Esophagus squamous epithelium (tissue), 5 donors: ENCODE measurements at regions not wholly inside any gene's neighbourhood (a gene's known extent, or its start where the extent isn't known, plus 50 kb on each side); places are given as distances from the start of the nearest gene placed in this dataset.

Experiments
- DNase-seq: peaks from one replicate; lab custom pipeline; 2025; lab: John Stamatoyannopoulos, UW
- H3K27ac ChIP-seq, 4 donors: fragments of 200-600 bp; sonication (generic); one replicate each; pipeline ENCODE4 v1.5.1; 2016 to 2019; ENCODE audit warnings: mild to moderate bottlenecking in 1 of 4
- H3K27me3 ChIP-seq, 4 donors: fragments of 200-600 bp; sonication (generic); 1 replicate in 3 of 4; 2 replicates in 1 of 4; pipeline versions ENCODE4 v1.5.1 to v1.6.0; 2017 to 2021; ENCODE audit warnings: antibody characterized with exemption in 1 of 4
- H3K36me3 ChIP-seq, 3 donors: fragments of 200-600 bp; sonication (generic); one replicate each; pipeline ENCODE4 v1.5.1; 2016 to 2019
- H3K4me1 ChIP-seq, 3 donors: fragments of 200-600 bp; sonication (generic); one replicate each; pipeline ENCODE4 v1.5.1; 2017 to 2019
- H3K4me3 ChIP-seq, 4 donors: fragments of 200-600 bp; sonication (generic); 1 replicate in 3 of 4; 2 replicates in 1 of 4; pipeline ENCODE4 v1.5.1; 2016 to 2019; ENCODE audit warnings: mild to moderate bottlenecking in 2 of 4, moderate library complexity in 1 of 4
- H3K9me3 ChIP-seq, 3 donors: fragments of 200-600 bp; sonication (generic); one replicate each; pipeline ENCODE4 v1.5.1; 2016 to 2019
- CTCF ChIP-seq, 6 experiments: fragments of 450-650 bp in 4 of 6; fragments of 200-600 bp in 2 of 6; sonication (generic) in 2 of 6; IDR thresholded peaks; one replicate each; pipeline ENCODE4 v1.5.1; 2016 to 2019; ENCODE audit warnings: antibody characterized with exemption in 6 of 6, mild to moderate bottlenecking in 4 of 6, moderate library complexity in 4 of 6
- POLR2A ChIP-seq, 4 donors: fragments of 450-650 bp; IDR thresholded peaks; one replicate each; pipeline ENCODE4 v1.6.1; 2017; ENCODE audit warnings: antibody characterized with exemption in 4 of 4, mild to moderate bottlenecking in 4 of 4, moderate library complexity in 3 of 4
- WGBS, 2 donors: methylation state at CpG; one replicate each; pipeline ENCODE4 v1.1.5; 2018; 5-methylcytosine and 5-hydroxymethylcytosine counted together
- intact Hi-C: fragments of 100-400 bp; cut with DNase I; formaldehyde crosslinking; loops from one replicate; pipeline ENCODE4 v1.15.0; 2022
- donor health status: DM: yes; HTN: yes; CAD: no.

- no peaks in the 10 kb centered on the region for H3K36me3 ChIP-seq
- H3K4me3 ChIP-seq: no peak overlapping the region
- no peak for DNase-seq
- 48 to 60% methylated on average over 1 to 4 of the region's 6 CpGs for WGBS, 2 donors
- no peaks in the 10 kb centered on the region for H3K9me3 ChIP-seq
- peaks cover 0 to 20% (median 0%) of the 10 kb centered on the region in 4 donors for H3K27me3 ChIP-seq
- no peaks in the 10 kb centered on the region for H3K4me1 ChIP-seq
- intact Hi-C loops: no loop called here
- no peak overlapping the region for H3K27ac ChIP-seq
- TF ChIP-seq POLR2A (IDR thresholded peaks at IDR 0.05) (no peak), CTCF (IDR thresholded peaks at IDR 0.05) (no peak)
Observed at GRCh38 chr2:608297-608696, 68.9 kb downstream of the TMEM18 start.

- WGBS, 2 donors: 72% methylated on average over 4 of the region's 4 CpGs
- TF ChIP-seq CTCF (IDR thresholded peaks at IDR 0.05): no peak
- TF ChIP-seq POLR2A (IDR thresholded peaks at IDR 0.05): no peak
- no peaks in the 10 kb centered on the region for H3K9me3 ChIP-seq
- H3K27ac ChIP-seq: no peak overlapping the region
- intact Hi-C loops: no loop called here
- peaks cover 0 to 20% (median 0%) of the 10 kb centered on the region in 4 donors for H3K27me3 ChIP-seq
- DNase-seq: no peak
- H3K4me3 ChIP-seq: no peak overlapping the region
- no peaks in the 10 kb centered on the region for H3K36me3 ChIP-seq
- H3K4me1 ChIP-seq: peaks cover 0 to 5% (median 0%) of the 10 kb centered on the region in 3 donors
Observed at GRCh38 chr2:607709-608108, 69.5 kb downstream of the TMEM18 start.

- no peak overlapping the region for H3K27ac ChIP-seq
- peaks cover 0 to 23% (median 0%) of the 10 kb centered on the region in 4 donors for H3K27me3 ChIP-seq
- intact Hi-C loops: no loop called here
- DNase-seq: no peak
- 80 to 82% methylated on average over 5 to 9 of the region's 9 CpGs for WGBS, 2 donors
- no peak overlapping the region for H3K4me3 ChIP-seq
- H3K4me1 ChIP-seq: peaks cover 0 to 10% (median 0%) of the 10 kb centered on the region in 3 donors
- no peak for TF ChIP-seq CTCF (IDR thresholded peaks at IDR 0.05)
- TF ChIP-seq POLR2A (IDR thresholded peaks at IDR 0.05): no peak
- H3K9me3 ChIP-seq: no peaks in the 10 kb centered on the region
- no peaks in the 10 kb centered on the region for H3K36me3 ChIP-seq
Observed at GRCh38 chr2:607172-607571, 70.0 kb downstream of the TMEM18 start.

GRCh38 chr2:605674-606608, 71.3 kb downstream of the TMEM18 start:
- Histone ChIP-seq H3K27ac (no peak overlapping the region), H3K9me3 (no peaks in the 10 kb centered on the region), H3K4me3 (no peak overlapping the region), H3K4me1 (peaks cover 0 to 10% (median 0%) of the 10 kb centered on the region in 3 donors), H3K27me3 (peaks cover 0 to 35% (median 0%) of the 10 kb centered on the region in 4 donors), H3K36me3 (no peaks in the 10 kb centered on the region)
- WGBS, 2 donors: 88 to 93% methylated on average over 10 to 17 of the region's 24 CpGs
- no peak for TF ChIP-seq CTCF (IDR thresholded peaks at IDR 0.05)
- no peak for TF ChIP-seq POLR2A (IDR thresholded peaks at IDR 0.05)
- DNase-seq: no peak
- intact Hi-C loops: no loop called here

GRCh38 chr2:604854-605524, 72.2 kb downstream of the TMEM18 start:
- H3K36me3 ChIP-seq: no peaks in the 10 kb centered on the region
- 95 to 100% methylated on average over 1 of the region's 2 CpGs for WGBS, 2 donors
- no peak for DNase-seq
- no peak for TF ChIP-seq CTCF (IDR thresholded peaks at IDR 0.05)
- no peak for TF ChIP-seq POLR2A (IDR thresholded peaks at IDR 0.05)
- H3K4me3 ChIP-seq: no peak overlapping the region
- intact Hi-C loops: no loop called here
- H3K27me3 ChIP-seq: peaks cover 0 to 42% (median 0%) of the 10 kb centered on the region in 4 donors
- H3K9me3 ChIP-seq: no peaks in the 10 kb centered on the region
- peaks cover 0 to 10% (median 0%) of the 10 kb centered on the region in 3 donors for H3K4me1 ChIP-seq
- H3K27ac ChIP-seq: no peak overlapping the region
